SK-N-SH (cell line): ENCODE measurements at regions not wholly inside any gene's neighbourhood (a gene's known extent, or its start where the extent isn't known, plus 50 kb on each side); places are given as distances from the start of the nearest gene placed in this dataset.

ENCODE experiments used
- CTCF ChIA-PET: fragments of 300-600, 350-600 bp; formaldehyde crosslinking; extraction: SDS; loops from one replicate; lab custom pipeline; 2021; lab: Yijun Ruan, JAX
- POLR2A ChIA-PET: fragments of 350-600 bp; sonication (Branson Sonifier 250); formaldehyde crosslinking; extraction: SDS; loops from one replicate; lab custom pipeline; 2020; ENCODE audit warnings: antibody characterized with exemption, inconsistent platforms; lab: Yijun Ruan, JAX
- DNase-seq: peaks from one replicate; pipeline ENCODE4 v3.0.0; 2012
- H2AFZ ChIP-seq: fragments of 200-600 bp; sonication (generic); 2 replicates; pipeline ENCODE4 v1.8.1; 2016; ENCODE audit warnings: antibody characterized with exemption, mild to moderate bottlenecking, low read depth
- H3F3A ChIP-seq: fragments of 200-600 bp; sonication (generic); replicated peaks from 2 replicates; pipeline ENCODE3; 2016; ENCODE audit warnings: antibody characterized with exemption, mild to moderate bottlenecking; ENCODE audit not compliant: insufficient read depth
- H3K27ac ChIP-seq, 2 experiments: fragments of 200-500 bp in 1 of 2; fragments of 200-600 bp in 1 of 2; sonication (Bioruptor generic) in 1 of 2; sonication (generic), shearing (Covaris generic) in 1 of 2; 2 replicates each; pipeline versions ENCODE4 v1.5.1 to v1.6.1; 2014 to 2016; ENCODE audit warnings: low read depth in 2 of 2, inconsistent platforms in 1 of 2, low read length in 1 of 2, mild to moderate bottlenecking in 1 of 2, mixed read lengths in 1 of 2
- H3K27me3 ChIP-seq: fragments of 200-600 bp; sonication (generic), shearing (Covaris generic); 2 replicates; pipeline ENCODE4 v1.6.1; 2016; ENCODE audit warnings: mixed run types; ENCODE audit not compliant: insufficient read depth
- H3K36me3 ChIP-seq, 2 experiments: fragments of 200-500 bp in 1 of 2; fragments of 200-600 bp in 1 of 2; sonication (Bioruptor generic) in 1 of 2; sonication (generic) in 1 of 2; replicated peaks in 1 of 2; 2 replicates each; pipeline versions ENCODE3 to v1.5.1; 2014 to 2016; ENCODE audit warnings: low read length in 1 of 2, mild to moderate bottlenecking in 1 of 2; ENCODE audit not compliant: insufficient read depth in 2 of 2, control insufficient read depth in 1 of 2
- H3K4me1 ChIP-seq, 2 experiments: fragments of 200-500 bp in 1 of 2; fragments of 200-600 bp in 1 of 2; sonication (Bioruptor generic) in 1 of 2; sonication (generic), shearing (Covaris generic) in 1 of 2; 2 replicates each; pipeline versions ENCODE4 v1.5.1 to v1.6.1; 2014 to 2016; ENCODE audit warnings: low read depth in 1 of 2, low read length in 1 of 2, mixed run types in 1 of 2; ENCODE audit not compliant: insufficient read depth in 2 of 2, control insufficient read depth in 1 of 2
- H3K4me2 ChIP-seq: fragments of 200-600 bp; sonication (generic), shearing (Covaris generic); 2 replicates; pipeline ENCODE4 v1.6.1; 2017; ENCODE audit warnings: mixed run types
- H3K4me3 ChIP-seq, 2 experiments: fragments of 200-500 bp in 1 of 2; fragments of 200-600 bp in 1 of 2; sonication (Bioruptor generic) in 1 of 2; sonication (generic), shearing (Covaris generic) in 1 of 2; 2 replicates each; pipeline versions ENCODE4 v1.5.1 to v1.8.1; 2014 to 2016; ENCODE audit warnings: low read depth in 2 of 2, inconsistent platforms in 1 of 2, low read length in 1 of 2, mild to moderate bottlenecking in 1 of 2, mixed read lengths in 1 of 2, moderate library complexity in 1 of 2
- H3K79me2 ChIP-seq: fragments of 200-600 bp; sonication (generic); 2 replicates; pipeline ENCODE4 v1.8.1; 2017; ENCODE audit warnings: mild to moderate bottlenecking; ENCODE audit not compliant: insufficient read depth
- H3K9ac ChIP-seq: fragments of 200-600 bp; sonication (generic); 2 replicates; pipeline ENCODE4 v1.6.1; 2017; ENCODE audit warnings: mixed run types
- H3K9me2 ChIP-seq: fragments of 200-600 bp; sonication (generic); 2 replicates; pipeline ENCODE4 v1.6.1; 2017; ENCODE audit warnings: mixed run types
- H3K9me3 ChIP-seq: fragments of 200-600 bp; sonication (generic); 2 replicates; pipeline ENCODE4 v1.6.1; 2017; ENCODE audit warnings: mixed run types, mild to moderate bottlenecking, moderate library complexity
- H4K20me1 ChIP-seq: fragments of 200-600 bp; sonication (generic); 2 replicates; pipeline ENCODE4 v1.6.1; 2017; ENCODE audit warnings: mild to moderate bottlenecking, mixed run types; ENCODE audit not compliant: insufficient read depth
- CHD2 ChIP-seq: fragments of 150-350 bp; IDR thresholded peaks from 2 replicates; pipeline ENCODE4 v1.6.1; 2018; ENCODE audit warnings: low read length; ENCODE audit not compliant: partially characterized antibody
- EZH2phosphoT487 ChIP-seq: fragments of 200-600 bp; sonication (generic); IDR thresholded peaks from 2 replicates; pipeline ENCODE4 v1.6.1; 2017; ENCODE audit warnings: low read depth, mixed run types, mild to moderate bottlenecking, antibody characterized with exemption, moderate library complexity, borderline replicate concordance
- FOXJ3 ChIP-seq: sonication (generic); formaldehyde crosslinking; IDR thresholded peaks from 2 replicates; pipeline ENCODE4 v1.5.1; 2020; ENCODE audit warnings: mild to moderate bottlenecking, missing genetic modification reagents
- FOXM1 ChIP-seq: IDR thresholded peaks from 2 replicates; pipeline ENCODE4 v1.4.0; 2012; ENCODE audit warnings: low read depth, mild to moderate bottlenecking
- GABPA ChIP-seq: IDR thresholded peaks from 2 replicates; pipeline ENCODE4 v1.4.0; 2012; ENCODE audit warnings: low read depth, mild to moderate bottlenecking
- IRF3 ChIP-seq: fragments of 150-350 bp; IDR thresholded peaks from 2 replicates; pipeline ENCODE4 v1.6.1; 2016; ENCODE audit warnings: mild to moderate bottlenecking, low read depth, low read length
- JUND ChIP-seq: IDR thresholded peaks from 2 replicates; pipeline ENCODE4 v1.4.0; 2012
- MAX ChIP-seq: IDR thresholded peaks from 2 replicates; pipeline ENCODE4 v1.4.0; 2012; ENCODE audit warnings: low read depth
- MEF2A ChIP-seq: IDR thresholded peaks from 2 replicates; pipeline ENCODE4 v1.4.0; 2012; ENCODE audit warnings: low read depth, borderline replicate concordance
- NRF1 ChIP-seq: IDR thresholded peaks from 2 replicates; pipeline ENCODE4 v1.6.1; 2012; ENCODE audit warnings: low read depth, mild to moderate bottlenecking, low read length
- POLR2AphosphoS5 ChIP-seq: IDR thresholded peaks from 2 replicates; pipeline ENCODE4 v1.6.1; 2012; ENCODE audit warnings: low read depth, low read length
- RAD21 ChIP-seq: IDR thresholded peaks from 2 replicates; pipeline ENCODE4 v1.6.1; 2012; ENCODE audit warnings: mild to moderate bottlenecking, low read length
- RCOR1 ChIP-seq: fragments of 150-350 bp; IDR thresholded peaks from 2 replicates; pipeline ENCODE4 v1.6.1; 2017; ENCODE audit warnings: antibody characterized with exemption, low read length
- REST ChIP-seq: IDR thresholded peaks from 2 replicates; pipeline ENCODE4 v1.6.1; 2012; ENCODE audit warnings: mild to moderate bottlenecking, low read depth, low read length, moderate library complexity
- RFX5 ChIP-seq: IDR thresholded peaks from 2 replicates; pipeline ENCODE4 v1.6.1; 2012; ENCODE audit warnings: mild to moderate bottlenecking, improper control_type of control experiment, low read length
- SMC3 ChIP-seq: IDR thresholded peaks from 2 replicates; pipeline ENCODE4 v1.6.1; 2012; ENCODE audit warnings: low read depth, low read length, improper control_type of control experiment
- TAF1 ChIP-seq: IDR thresholded peaks from 2 replicates; pipeline ENCODE4 v1.6.1; 2012; ENCODE audit warnings: low read depth, mild to moderate bottlenecking, low read length, moderate library complexity, borderline replicate concordance
- USF2 ChIP-seq: fragments of 150-350 bp; IDR thresholded peaks from 2 replicates; pipeline ENCODE4 v1.6.1; 2017; ENCODE audit warnings: antibody characterized with exemption, low read length, low read depth, borderline replicate concordance
- YY1 ChIP-seq: IDR thresholded peaks from 2 replicates; pipeline ENCODE4 v1.4.0; 2012; ENCODE audit warnings: low read depth, mild to moderate bottlenecking
- WGBS: methylation state at CpG from one replicate; pipeline ENCODE4 v1.1.6; 2017; ENCODE audit warnings: low lambda C conversion rate; 5-methylcytosine and 5-hydroxymethylcytosine counted together

GRCh38 chr6:48240287-48240686 lies 129.3 kb upstream of the PTCHD4 start:
- CTCF ChIA-PET: no interaction called here
- 24% methylated on average over 7 of the region's 7 CpGs for WGBS

More at GRCh38 chr6:48240287-48240686, 129.3 kb upstream of the PTCHD4 start:
- H3K79me2 ChIP-seq: no peaks in the 10 kb centered on the region
- H3K27me3 ChIP-seq: no peaks in the 10 kb centered on the region
- DNase-seq: no peak
- POLR2A ChIA-PET: no interaction called here
- no peaks in the 10 kb centered on the region for H4K20me1 ChIP-seq
- H3K36me3 ChIP-seq: no peaks in the 10 kb centered on the region
- no peaks in the 10 kb centered on the region for H3K4me1 ChIP-seq
- H3F3A ChIP-seq: no peaks in the 10 kb centered on the region
- H3K9me3 ChIP-seq: no peaks in the 10 kb centered on the region; the same call in 1 of the 2 replicates
- no peak overlapping the region for H3K27ac ChIP-seq
- no peaks in the 10 kb centered on the region for H3K9me2 ChIP-seq
- no peak overlapping the region for H3K4me3 ChIP-seq
- H3K4me2 ChIP-seq: no peak overlapping the region
- TF ChIP-seq RAD21 (no peak), SMC3 (no peak), MEF2A (no peak), YY1 (no peak), MAX (no peak), FOXJ3 (no peak), JUND (no peak), USF2 (no peak), TAF1 (no peak), GABPA (no peak), IRF3 (no peak), EZH2phosphoT487 (no peak), FOXM1 (no peak), POLR2AphosphoS5 (no peak), RCOR1 (no peak), REST (no peak), NRF1 (no peak), RFX5 (no peak), CHD2 (no peak)
- no peak overlapping the region for H3K9ac ChIP-seq
- no peak overlapping the region for H2AFZ ChIP-seq
